SK-N-SH treated with all-trans-retinoic acid at 6 μM for 48 hours (cell line): ENCODE measurements at regions not wholly inside any gene's neighbourhood (a gene's known extent, or its start where the extent isn't known, plus 50 kb on each side); places are given as distances from the start of the nearest gene placed in this dataset.
"Not testable (repeated sequence)": the region's sequence is repeated elsewhere in the genome, so short reads cannot be mapped to it uniquely, and the experiment has no call there.

ENCODE experiments used
- BACH2 ChIP-seq: fragments of 250-450 bp; sonication (Bioruptor Pico); IDR thresholded peaks from 2 replicates; pipeline ENCODE4 v1.9.0; 2021; ENCODE audit warnings: mild to moderate bottlenecking, borderline replicate concordance
- GLIS3 ChIP-seq: fragments of 250-450 bp; sonication (Bioruptor Pico); IDR thresholded peaks from 2 replicates; pipeline ENCODE4 v1.5.0; 2020; ENCODE audit warnings: mild to moderate bottlenecking, moderate library complexity
- ISL1 ChIP-seq: fragments of 250-450 bp; sonication (Bioruptor Pico); IDR thresholded peaks from 2 replicates; pipeline ENCODE4 v2.1.2; 2022; ENCODE audit warnings: mild to moderate bottlenecking, moderate library complexity
- PATZ1 ChIP-seq: fragments of 250-450 bp; sonication (Bioruptor Pico); IDR thresholded peaks from 2 replicates; pipeline ENCODE4 v1.8.0; 2020; ENCODE audit warnings: mild to moderate bottlenecking, moderate library complexity, borderline replicate concordance
- PPARA ChIP-seq: fragments of 250-450 bp; sonication (Bioruptor Pico); IDR thresholded peaks from 2 replicates; pipeline ENCODE4 v1.5.0; 2020; ENCODE audit warnings: mild to moderate bottlenecking, borderline replicate concordance
- RARB ChIP-seq: fragments of 250-450 bp; sonication (Bioruptor Pico); IDR thresholded peaks from 2 replicates; pipeline ENCODE4 v1.8.0; 2021; ENCODE audit warnings: mild to moderate bottlenecking, moderate library complexity
- TOX ChIP-seq: fragments of 250-450 bp; sonication (Bioruptor Pico); IDR thresholded peaks from 2 replicates; pipeline ENCODE4 v1.8.0; 2021; ENCODE audit warnings: mild to moderate bottlenecking, moderate library complexity, borderline replicate concordance
- ZFP3 ChIP-seq: fragments of 250-450 bp; sonication (Bioruptor Pico); IDR thresholded peaks from 2 replicates; pipeline ENCODE4 v1.5.0; 2020; ENCODE audit warnings: mild to moderate bottlenecking, moderate library complexity
- ZNF565 ChIP-seq: fragments of 450-650 bp; formaldehyde crosslinking; conservative IDR thresholded peaks from 2 replicates; pipeline ENCODE4 v1.5.0; 2020; ENCODE audit warnings: low read depth, mild to moderate bottlenecking, moderate library complexity
- ZNF8 ChIP-seq: fragments of 450-650 bp; formaldehyde crosslinking; IDR thresholded peaks from 2 replicates; pipeline ENCODE4 v1.5.0; 2020; ENCODE audit warnings: mild to moderate bottlenecking, moderate library complexity
- TF ChIP-seq, protein P1 (sequence below): fragments of 250-450 bp; sonication (Bioruptor Pico); IDR thresholded peaks from 2 replicates; pipeline ENCODE4 v1.5.1; 2020; ENCODE audit warnings: low read depth, mild to moderate bottlenecking, moderate library complexity
- TF ChIP-seq, protein P2 (sequence below): fragments of 250-450 bp; sonication (Bioruptor Pico); IDR thresholded peaks from 2 replicates; pipeline ENCODE4 v1.5.0; 2020; ENCODE audit warnings: mild to moderate bottlenecking, moderate library complexity
- TF ChIP-seq, protein P3 (sequence below): fragments of 250-450 bp; sonication (Bioruptor Pico); IDR thresholded peaks from 2 replicates; pipeline ENCODE4 v1.8.0; 2021; ENCODE audit warnings: low read depth, mild to moderate bottlenecking, moderate library complexity, borderline replicate concordance

- TF ChIP-seq, protein P1, sequence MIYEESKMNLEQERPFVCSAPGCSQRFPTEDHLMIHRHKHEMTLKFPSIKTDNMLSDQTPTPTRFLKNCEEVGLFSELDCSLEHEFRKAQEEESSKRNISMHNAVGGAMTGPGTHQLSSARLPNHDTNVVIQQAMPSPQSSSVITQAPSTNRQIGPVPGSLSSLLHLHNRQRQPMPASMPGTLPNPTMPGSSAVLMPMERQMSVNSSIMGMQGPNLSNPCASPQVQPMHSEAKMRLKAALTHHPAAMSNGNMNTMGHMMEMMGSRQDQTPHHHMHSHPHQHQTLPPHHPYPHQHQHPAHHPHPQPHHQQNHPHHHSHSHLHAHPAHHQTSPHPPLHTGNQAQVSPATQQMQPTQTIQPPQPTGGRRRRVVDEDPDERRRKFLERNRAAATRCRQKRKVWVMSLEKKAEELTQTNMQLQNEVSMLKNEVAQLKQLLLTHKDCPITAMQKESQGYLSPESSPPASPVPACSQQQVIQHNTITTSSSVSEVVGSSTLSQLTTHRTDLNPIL, result not testable (repeated sequence)
- TF ChIP-seq, protein P2, sequence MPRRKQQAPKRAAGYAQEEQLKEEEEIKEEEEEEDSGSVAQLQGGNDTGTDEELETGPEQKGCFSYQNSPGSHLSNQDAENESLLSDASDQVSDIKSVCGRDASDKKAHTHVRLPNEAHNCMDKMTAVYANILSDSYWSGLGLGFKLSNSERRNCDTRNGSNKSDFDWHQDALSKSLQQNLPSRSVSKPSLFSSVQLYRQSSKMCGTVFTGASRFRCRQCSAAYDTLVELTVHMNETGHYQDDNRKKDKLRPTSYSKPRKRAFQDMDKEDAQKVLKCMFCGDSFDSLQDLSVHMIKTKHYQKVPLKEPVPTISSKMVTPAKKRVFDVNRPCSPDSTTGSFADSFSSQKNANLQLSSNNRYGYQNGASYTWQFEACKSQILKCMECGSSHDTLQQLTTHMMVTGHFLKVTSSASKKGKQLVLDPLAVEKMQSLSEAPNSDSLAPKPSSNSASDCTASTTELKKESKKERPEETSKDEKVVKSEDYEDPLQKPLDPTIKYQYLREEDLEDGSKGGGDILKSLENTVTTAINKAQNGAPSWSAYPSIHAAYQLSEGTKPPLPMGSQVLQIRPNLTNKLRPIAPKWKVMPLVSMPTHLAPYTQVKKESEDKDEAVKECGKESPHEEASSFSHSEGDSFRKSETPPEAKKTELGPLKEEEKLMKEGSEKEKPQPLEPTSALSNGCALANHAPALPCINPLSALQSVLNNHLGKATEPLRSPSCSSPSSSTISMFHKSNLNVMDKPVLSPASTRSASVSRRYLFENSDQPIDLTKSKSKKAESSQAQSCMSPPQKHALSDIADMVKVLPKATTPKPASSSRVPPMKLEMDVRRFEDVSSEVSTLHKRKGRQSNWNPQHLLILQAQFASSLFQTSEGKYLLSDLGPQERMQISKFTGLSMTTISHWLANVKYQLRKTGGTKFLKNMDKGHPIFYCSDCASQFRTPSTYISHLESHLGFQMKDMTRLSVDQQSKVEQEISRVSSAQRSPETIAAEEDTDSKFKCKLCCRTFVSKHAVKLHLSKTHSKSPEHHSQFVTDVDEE (CRISPR knock-in tag), result not testable (repeated sequence)
- not testable (repeated sequence) for TF ChIP-seq RARB (CRISPR knock-in tag); BACH2; GLIS3; ZFP3 (CRISPR knock-in tag); ISL1 (CRISPR knock-in tag); TOX; PATZ1 (CRISPR knock-in tag); PPARA (CRISPR knock-in tag); ZNF565 (CRISPR knock-in tag)
- TF ChIP-seq, protein P3, sequence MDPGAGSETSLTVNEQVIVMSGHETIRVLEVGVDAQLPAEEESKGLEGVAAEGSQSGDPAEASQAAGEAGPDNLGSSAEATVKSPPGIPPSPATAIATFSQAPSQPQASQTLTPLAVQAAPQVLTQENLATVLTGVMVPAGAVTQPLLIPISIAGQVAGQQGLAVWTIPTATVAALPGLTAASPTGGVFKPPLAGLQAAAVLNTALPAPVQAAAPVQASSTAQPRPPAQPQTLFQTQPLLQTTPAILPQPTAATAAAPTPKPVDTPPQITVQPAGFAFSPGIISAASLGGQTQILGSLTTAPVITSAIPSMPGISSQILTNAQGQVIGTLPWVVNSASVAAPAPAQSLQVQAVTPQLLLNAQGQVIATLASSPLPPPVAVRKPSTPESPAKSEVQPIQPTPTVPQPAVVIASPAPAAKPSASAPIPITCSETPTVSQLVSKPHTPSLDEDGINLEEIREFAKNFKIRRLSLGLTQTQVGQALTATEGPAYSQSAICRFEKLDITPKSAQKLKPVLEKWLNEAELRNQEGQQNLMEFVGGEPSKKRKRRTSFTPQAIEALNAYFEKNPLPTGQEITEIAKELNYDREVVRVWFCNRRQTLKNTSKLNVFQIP (CRISPR knock-in tag), result not testable (repeated sequence)
- TF ChIP-seq ZNF8 (CRISPR knock-in tag), result 0 out of 2 replicates have a peak, but pooled peaks have one; percentile 47
These were observed 119.0 kb upstream of the CENPW start for GRCh38 chr6:126220901-126221300.
